Activated CD4-positive, alpha-beta T cell treated with anti-CD3 and anti-CD28 coated beads, Interleukin-2, amount 50 U/mL, for 24 hours (primary cell): ENCODE measurements at regions not wholly inside any gene's neighbourhood (a gene's known extent, or its start where the extent isn't known, plus 50 kb on each side); places are given as distances from the start of the nearest gene placed in this dataset.
"Not testable (repeated sequence)": the region's sequence is repeated elsewhere in the genome, so short reads cannot be mapped to it uniquely, and the experiment has no call there.

Experiments
- DNase-seq, 2 donors: peaks; one replicate each; pipeline ENCODE4 v3.0.0-alpha.2; 2020; ENCODE audit warnings: low read depth in 1 of 2, low spot score in 1 of 2

GRCh38 chr2:131671841-131672470 is 144.3 kb downstream of the CCDC74A start:
- DNase-seq: not testable (repeated sequence)

GRCh38 chr2:131672471-131673399 is 145.0 kb downstream of the CCDC74A start:
- DNase-seq: peak; percentile 30 to 56

- DNase-seq: peak; percentile 46 to 62
Observed at GRCh38 chr2:131673400-131674173, 145.9 kb downstream of the CCDC74A start.

GRCh38 chr2:131674174-131674507 is 146.5 kb downstream of the CCDC74A start:
- no peak for DNase-seq

- DNase-seq: not testable (repeated sequence)
Observed at GRCh38 chr2:131681611-131682121, 154.0 kb downstream of the CCDC74A start.

- peak; percentile 51 to 71 for DNase-seq
Observed at GRCh38 chr2:131682122-131682944, 154.6 kb downstream of the CCDC74A start.

GRCh38 chr2:131682945-131683330 is 155.2 kb downstream of the CCDC74A start:
- DNase-seq: not testable (repeated sequence)

- DNase-seq: not testable (repeated sequence)
Observed at GRCh38 chr2:131684631-131685316, 157.1 kb downstream of the CCDC74A start.

- not testable (repeated sequence) for DNase-seq
Observed at GRCh38 chr2:131686164-131686893, 158.6 kb downstream of the CCDC74A start.

GRCh38 chr2:131686894-131687238 is 159.2 kb downstream of the CCDC74A start:
- not testable (repeated sequence) for DNase-seq

GRCh38 chr2:131689066-131689465 is 161.4 kb downstream of the CCDC74A start:
- DNase-seq: not testable (repeated sequence)

- DNase-seq: not testable (repeated sequence)
Observed at GRCh38 chr2:131711268-131711667, 183.6 kb downstream of the CCDC74A start.

GRCh38 chr2:131717907-131718306 is 190.2 kb downstream of the CCDC74A start:
- not testable (repeated sequence) for DNase-seq

GRCh38 chr2:131721163-131721562 is 193.5 kb downstream of the CCDC74A start:
- DNase-seq: not testable (repeated sequence)

GRCh38 chr2:131722256-131722655 is 194.6 kb downstream of the CCDC74A start:
- not testable (repeated sequence) for DNase-seq

GRCh38 chr2:131724019-131724418 is 196.3 kb downstream of the CCDC74A start:
- DNase-seq: no peak

- not testable (repeated sequence) for DNase-seq
Observed at GRCh38 chr2:131728451-131728850, 200.8 kb downstream of the CCDC74A start.

GRCh38 chr2:131733530-131733929 is 205.8 kb downstream of the CCDC74A start:
- DNase-seq: not testable (repeated sequence)

GRCh38 chr2:131736406-131736805 is 208.7 kb downstream of the CCDC74A start:
- DNase-seq: not testable (repeated sequence)
